ENCODE measurements at regions not wholly inside any gene's neighbourhood (a gene's known extent, or its start where the extent isn't known, plus 50 kb on each side); places are given as distances from the start of the nearest gene placed in this dataset.

GRCh38 chr2:77831060-77831459, 308.9 kb upstream of the LRRTM4 start (continued):
- TF ChIP-seq TSHZ1 (tag by site-specific recombination; IDR thresholded peaks at IDR 0.05; ENCODE audit: borderline replicate concordance) (no peak), ZFP69B (tag by site-specific recombination; IDR thresholded peaks at IDR 0.05) (no peak), ZNF341 (tag by site-specific recombination; IDR thresholded peaks at IDR 0.05; ENCODE audit: low read depth) (no peak), ZSCAN18 (tag by site-specific recombination; IDR thresholded peaks at IDR 0.05) (no peak), ZNF394 (tag by site-specific recombination; IDR thresholded peaks at IDR 0.05; ENCODE audit: borderline replicate concordance) (no peak), KLF9 (tag by site-specific recombination; IDR thresholded peaks at IDR 0.05; ENCODE audit: low read depth) (no peak), PRDM2 (tag by site-specific recombination; IDR thresholded peaks at IDR 0.05; ENCODE audit: borderline replicate concordance) (no peak), ZNF549 (tag by site-specific recombination; IDR thresholded peaks at IDR 0.05) (no peak), ZNF292 (tag by site-specific recombination; IDR thresholded peaks at IDR 0.05; ENCODE audit: borderline replicate concordance, low read depth) (no peak)

GRCh38 chr2:77831471-77831870, 309.3 kb upstream of the LRRTM4 start:
- Histone ChIP-seq H3K4me3 (ENCODE audit: low read depth, low read length) (no peak overlapping the region), H3K4me1 (ENCODE audit: control insufficient read depth, insufficient read depth, low read length) (no peaks in the 10 kb centered on the region), H3K9me3 (ENCODE audit: control insufficient read depth, insufficient read depth, low read depth, low read length) (no peaks in the 10 kb centered on the region), H3K36me3 (ENCODE audit: control insufficient read depth in 2 of 2, insufficient read depth in 1 of 2, low read length in 2 of 2) (no peaks in the 10 kb centered on the region), H3K27ac (ENCODE audit: extremely low read depth, low read depth, low read length) (no peak overlapping the region)
- CTCF ChIA-PET: no interaction called here
- POLR2A ChIA-PET: no interaction called here
- TF ChIP-seq ZNF354C (tag by site-specific recombination; IDR thresholded peaks at IDR 0.05; ENCODE audit: borderline replicate concordance, low read depth): no peak
- no peak for TF ChIP-seq ZNF747 (tag by site-specific recombination; IDR thresholded peaks at IDR 0.05)
- no peak for TF ChIP-seq ZNF404 (tag by site-specific recombination; IDR thresholded peaks at IDR 0.05)
- no peak for TF ChIP-seq ZBTB6 (tag by site-specific recombination; IDR thresholded peaks at IDR 0.05)
- no peak for TF ChIP-seq GLI4 (tag by site-specific recombination; IDR thresholded peaks at IDR 0.05)
- no peak for TF ChIP-seq PRDM2 (tag by site-specific recombination; IDR thresholded peaks at IDR 0.05; ENCODE audit: borderline replicate concordance)
- TF ChIP-seq KLF8 (tag by site-specific recombination; IDR thresholded peaks at IDR 0.05): no peak
- no peak for TF ChIP-seq ELK4 (IDR thresholded peaks at IDR 0.05; ENCODE audit: borderline replicate concordance, low read depth, low read length)
- no peak for TF ChIP-seq ZNF585B (tag by site-specific recombination; IDR thresholded peaks at IDR 0.05)

All from HEK293 (cell line).